HUDEP-2 (cell line): ENCODE measurements at regions not wholly inside any gene's neighbourhood (a gene's known extent, or its start where the extent isn't known, plus 50 kb on each side); places are given as distances from the start of the nearest gene placed in this dataset.
"Not testable (repeated sequence)": the region's sequence is repeated elsewhere in the genome, so short reads cannot be mapped to it uniquely, and the experiment has no call there.

Experiments
- DNase-seq, 76 experiments: peaks; one replicate each; lab custom pipeline; 2025; ENCODE audit not compliant: unreplicated experiment in 76 of 76; lab: John Stamatoyannopoulos, UW

GRCh38 chr2:33719067-33719466, 120.0 kb upstream of the FAM98A start:
- DNase-seq, result no peak

GRCh38 chr2:33712674-33713073, 113.6 kb upstream of the FAM98A start:
- no peak for DNase-seq

- DNase-seq, result no peak
Observed at GRCh38 chr2:33709951-33710350, 110.9 kb upstream of the FAM98A start.

GRCh38 chr2:33707312-33707711, 108.2 kb upstream of the FAM98A start:
- DNase-seq, result no peak

- DNase-seq, result no peak
Observed at GRCh38 chr2:33706410-33706809, 107.3 kb upstream of the FAM98A start.

- DNase-seq, result no peak
Observed at GRCh38 chr2:33704406-33704855, 105.3 kb upstream of the FAM98A start.

GRCh38 chr2:33696234-33696633, 97.1 kb upstream of the FAM98A start:
- no peak for DNase-seq

GRCh38 chr2:33694904-33695303, 95.8 kb upstream of the FAM98A start:
- no peak for DNase-seq

GRCh38 chr2:33690686-33691085, 91.6 kb upstream of the FAM98A start:
- DNase-seq, result not testable (repeated sequence)

GRCh38 chr2:33681364-33681757, 82.3 kb upstream of the FAM98A start:
- no peak for DNase-seq

- no peak for DNase-seq
Observed at GRCh38 chr2:33680644-33681363, 81.7 kb upstream of the FAM98A start.

- no peak for DNase-seq
Observed at GRCh38 chr2:33678436-33678835, 79.3 kb upstream of the FAM98A start.

GRCh38 chr2:33673937-33674336, 74.8 kb upstream of the FAM98A start:
- DNase-seq, result no peak

- no peak for DNase-seq
Observed at GRCh38 chr2:33672896-33673295, 73.8 kb upstream of the FAM98A start.

- no peak for DNase-seq
Observed at GRCh38 chr2:33672389-33672788, 73.3 kb upstream of the FAM98A start.

- no peak for DNase-seq
Observed at GRCh38 chr2:33671198-33671597, 72.1 kb upstream of the FAM98A start.

GRCh38 chr2:33670392-33670937, 71.4 kb upstream of the FAM98A start:
- no peak for DNase-seq

GRCh38 chr2:33666879-33667278, 67.8 kb upstream of the FAM98A start:
- DNase-seq, result no peak

GRCh38 chr2:33665039-33665438, 65.9 kb upstream of the FAM98A start:
- DNase-seq, result no peak

- DNase-seq, result no peak
Observed at GRCh38 chr2:33660416-33661123, 61.5 kb upstream of the FAM98A start.

- no peak for DNase-seq
Observed at GRCh38 chr2:33655626-33656320, 56.7 kb upstream of the FAM98A start.
